AG20443 (cell line): ENCODE measurements at regions not wholly inside any gene's neighbourhood (a gene's known extent, or its start where the extent isn't known, plus 50 kb on each side); places are given as distances from the start of the nearest gene placed in this dataset.
"Not testable (repeated sequence)": the region's sequence is repeated elsewhere in the genome, so short reads cannot be mapped to it uniquely, and the experiment has no call there.

ENCODE experiments used
- DNase-seq: peaks from one replicate; pipeline ENCODE4 v3.0.0; 2012; ENCODE audit warnings: low spot score, mixed read lengths

DNA sequence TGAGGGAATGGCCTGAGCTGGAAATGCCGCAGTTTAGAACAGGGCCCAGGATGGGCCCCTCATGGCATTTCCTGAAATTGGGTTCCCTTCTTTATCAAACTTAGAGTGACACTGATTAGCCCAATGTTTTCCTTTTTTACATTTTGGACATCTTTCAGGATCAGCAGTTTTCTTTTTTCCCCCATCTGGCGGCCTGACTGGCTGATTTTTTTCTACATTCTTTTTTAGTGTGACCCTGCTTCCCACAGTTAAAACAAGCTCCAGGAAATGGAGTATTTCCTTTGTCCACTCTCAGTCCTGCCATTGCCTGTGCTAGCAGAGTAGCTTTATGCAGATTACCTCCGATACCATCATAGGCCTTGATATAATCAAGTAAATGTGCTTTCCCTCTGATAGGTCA, 185.8 kb upstream of the IGF1 start:
- not testable (repeated sequence) for DNase-seq

DNA sequence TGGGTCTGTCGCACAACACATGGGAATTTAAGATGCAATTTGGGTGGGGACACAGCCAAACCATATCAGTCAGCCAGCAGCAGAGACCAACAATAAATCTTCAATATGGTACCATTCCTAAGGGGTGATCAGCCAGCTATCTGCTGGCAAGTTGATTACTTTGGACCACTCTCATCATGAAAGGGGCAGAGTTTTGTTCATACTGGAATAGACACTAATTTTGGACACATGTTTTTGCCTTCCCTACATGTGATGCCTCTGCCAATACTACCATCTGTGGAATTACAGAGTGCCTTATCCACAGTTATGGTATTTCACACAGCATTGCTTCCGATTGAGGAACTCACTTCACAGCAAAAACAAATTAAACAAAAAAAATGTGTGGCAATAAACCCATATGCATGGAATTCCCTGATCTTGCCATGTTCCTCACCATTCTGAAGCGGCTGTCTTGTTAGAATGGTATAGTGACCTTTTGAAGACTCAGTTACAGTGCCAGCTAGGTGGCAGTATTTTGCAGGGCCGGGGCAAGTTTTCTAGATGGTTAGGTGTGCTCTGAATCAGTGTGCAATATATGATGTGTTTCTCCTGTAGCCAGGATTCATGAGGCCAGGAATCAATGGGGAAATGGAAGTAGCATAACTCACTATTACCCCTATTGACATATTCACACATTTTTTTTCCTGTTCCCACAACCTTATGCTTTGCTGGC, 179.0 kb upstream of the IGF1 start:
- no peak for DNase-seq

DNA sequence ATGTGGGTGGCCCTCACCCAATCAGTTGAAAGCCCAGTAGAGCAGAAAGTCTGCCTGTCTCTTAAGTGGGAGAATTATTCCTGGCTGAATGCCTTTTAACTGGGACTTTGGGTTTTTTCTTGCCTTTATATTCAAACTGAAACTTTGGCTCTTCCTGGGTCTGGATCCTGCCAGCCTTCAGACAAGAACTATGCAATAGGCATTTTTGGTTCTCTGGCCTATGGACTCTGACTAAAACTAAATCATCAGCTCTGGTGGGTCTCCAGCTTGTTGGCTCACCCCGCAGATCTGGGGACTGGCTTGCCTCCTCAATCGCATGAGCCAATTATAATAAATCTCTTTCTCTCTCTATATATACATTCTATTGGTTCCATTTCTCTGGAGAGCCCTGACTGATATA, 173.0 kb upstream of the IGF1 start:
- no peak for DNase-seq

DNA sequence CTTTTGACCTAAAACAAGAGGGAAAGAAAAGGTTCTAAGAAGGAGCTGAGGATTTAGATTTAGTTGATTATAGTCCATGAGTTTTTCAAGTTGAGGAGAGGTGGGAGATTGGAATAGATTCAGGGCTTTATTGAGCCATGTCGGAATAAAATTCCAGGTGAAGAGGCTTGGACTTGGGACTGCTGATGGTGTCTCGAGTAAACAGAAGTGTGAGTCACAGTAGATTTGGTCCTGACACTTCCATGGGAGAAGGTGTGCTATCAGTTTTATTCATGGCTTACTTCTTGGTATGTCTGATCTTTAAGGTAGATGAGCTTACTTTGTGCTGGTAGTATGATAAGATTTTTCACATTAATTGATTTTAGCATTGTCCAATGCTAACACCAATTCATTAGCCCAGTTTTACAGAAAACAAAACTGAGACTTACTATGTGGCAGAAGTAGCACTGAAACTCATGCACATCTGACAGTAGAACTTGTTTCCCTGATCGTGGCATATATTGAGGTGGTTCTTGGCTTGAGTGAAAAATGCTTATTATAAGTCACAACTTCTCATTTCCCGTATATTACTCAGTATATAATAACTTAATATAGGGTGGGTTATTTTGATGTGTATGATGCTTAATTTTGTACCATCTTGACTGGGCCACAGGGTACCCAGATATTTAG, 172.4 kb upstream of the IGF1 start:
- no peak for DNase-seq

DNA sequence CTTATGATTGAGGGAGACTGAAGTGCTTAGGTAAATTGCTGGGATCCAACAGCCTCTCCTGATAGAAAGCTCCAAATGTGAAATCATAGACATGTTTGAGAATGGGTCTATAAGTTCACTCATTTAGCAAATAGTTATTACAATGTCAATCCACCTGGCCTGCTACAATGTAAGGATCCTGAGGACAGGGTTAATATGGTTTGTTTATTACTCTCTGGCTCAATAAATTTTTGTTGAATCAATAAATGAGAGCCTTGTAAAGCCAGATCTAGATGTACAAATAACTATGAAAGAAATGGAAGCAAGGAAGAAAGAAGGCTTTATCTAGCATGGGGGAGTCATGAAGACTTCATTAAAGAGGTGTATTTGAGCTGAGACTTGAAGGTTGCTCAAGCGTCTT, 165.6 kb upstream of the IGF1 start:
- no peak for DNase-seq

DNA sequence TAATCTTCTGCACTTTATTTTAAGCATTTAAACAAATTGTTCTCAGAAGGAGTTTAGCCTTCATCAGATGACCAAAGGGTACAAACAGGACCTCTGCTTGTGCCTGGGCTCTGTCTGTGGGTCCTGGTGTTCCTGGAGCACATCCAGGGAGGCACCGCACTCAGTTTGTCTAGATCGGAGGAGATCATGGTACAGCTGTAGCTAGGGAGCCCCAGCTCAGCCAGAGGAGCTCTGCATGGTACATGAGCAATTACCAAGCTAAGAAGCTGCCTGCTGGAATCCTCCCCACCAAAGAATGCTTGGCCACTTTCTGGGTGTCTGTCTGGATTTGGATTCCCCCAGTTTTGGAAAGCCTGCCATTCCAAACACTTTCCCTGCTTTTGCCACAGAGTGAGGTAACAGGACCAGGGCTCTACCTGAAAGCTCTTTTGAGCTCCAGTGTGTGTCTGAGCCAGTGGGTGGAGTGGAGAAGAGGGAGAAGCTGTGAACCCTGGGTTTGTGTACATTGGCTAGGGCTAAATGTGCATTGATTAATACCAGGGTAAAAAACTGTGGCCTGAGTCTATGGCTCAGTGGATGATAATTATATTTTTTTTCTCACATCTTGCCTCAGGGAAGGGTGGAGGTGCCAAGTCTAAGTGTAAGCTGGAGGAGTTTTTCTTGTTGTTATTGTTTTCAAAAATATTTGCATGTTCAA, 163.7 kb upstream of the IGF1 start:
- no peak for DNase-seq

DNA sequence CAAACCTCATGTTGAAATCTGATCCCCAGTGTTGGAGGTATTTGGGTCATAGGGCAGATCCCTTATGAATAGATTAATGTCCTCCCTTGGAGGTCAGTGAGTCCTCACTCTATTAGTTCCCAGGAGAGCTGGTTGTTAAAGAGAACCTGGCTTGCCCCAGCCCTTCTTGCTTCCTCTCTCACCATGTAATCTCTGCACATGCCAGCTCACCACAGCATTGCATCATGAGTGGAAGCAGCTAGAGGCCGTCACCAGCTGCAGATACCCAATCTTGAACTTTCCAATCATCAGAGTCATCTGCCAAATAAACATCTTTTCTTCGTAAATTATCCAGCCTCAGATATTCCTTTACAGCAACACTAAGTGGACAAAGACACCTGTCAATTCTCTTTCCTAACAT, 161.8 kb upstream of the IGF1 start:
- peak; percentile 24 for DNase-seq

DNA sequence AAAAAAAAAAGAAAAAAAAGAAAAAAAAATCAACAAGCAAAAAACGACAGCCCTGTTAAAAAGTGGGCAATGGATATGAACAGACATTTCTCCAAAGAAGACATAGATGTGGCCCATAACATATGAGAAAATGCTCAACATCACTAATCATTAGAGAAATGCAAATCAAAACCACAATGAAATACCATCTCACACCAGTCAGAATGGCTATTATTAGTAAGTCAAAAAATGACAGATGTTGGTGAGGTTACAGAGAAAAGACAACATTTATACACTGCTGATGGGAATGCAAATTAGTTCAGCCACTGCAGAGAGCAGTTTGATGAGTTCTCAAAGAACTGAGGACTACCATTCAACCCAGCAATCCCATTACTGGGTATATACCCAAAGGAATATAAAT, 160.3 kb upstream of the IGF1 start:
- not testable (repeated sequence) for DNase-seq

DNA sequence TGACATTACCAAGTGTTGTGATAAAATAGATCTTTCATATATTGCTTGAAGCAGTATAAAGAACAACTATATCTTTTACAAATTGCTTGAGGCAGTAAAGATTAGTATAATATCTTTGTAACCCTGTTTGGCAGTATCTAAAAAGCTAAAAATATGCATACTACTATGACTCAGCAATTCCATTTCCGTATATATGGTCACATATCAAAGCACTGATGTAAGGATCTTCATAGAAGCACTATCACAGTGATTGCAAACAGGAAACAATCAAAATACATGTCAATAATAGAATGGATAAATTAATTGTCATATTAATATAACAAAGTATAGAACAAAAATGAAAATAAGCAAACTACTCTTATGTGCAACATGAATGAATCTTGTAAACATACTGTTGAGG, 158.4 kb upstream of the IGF1 start:
- no peak for DNase-seq

DNA sequence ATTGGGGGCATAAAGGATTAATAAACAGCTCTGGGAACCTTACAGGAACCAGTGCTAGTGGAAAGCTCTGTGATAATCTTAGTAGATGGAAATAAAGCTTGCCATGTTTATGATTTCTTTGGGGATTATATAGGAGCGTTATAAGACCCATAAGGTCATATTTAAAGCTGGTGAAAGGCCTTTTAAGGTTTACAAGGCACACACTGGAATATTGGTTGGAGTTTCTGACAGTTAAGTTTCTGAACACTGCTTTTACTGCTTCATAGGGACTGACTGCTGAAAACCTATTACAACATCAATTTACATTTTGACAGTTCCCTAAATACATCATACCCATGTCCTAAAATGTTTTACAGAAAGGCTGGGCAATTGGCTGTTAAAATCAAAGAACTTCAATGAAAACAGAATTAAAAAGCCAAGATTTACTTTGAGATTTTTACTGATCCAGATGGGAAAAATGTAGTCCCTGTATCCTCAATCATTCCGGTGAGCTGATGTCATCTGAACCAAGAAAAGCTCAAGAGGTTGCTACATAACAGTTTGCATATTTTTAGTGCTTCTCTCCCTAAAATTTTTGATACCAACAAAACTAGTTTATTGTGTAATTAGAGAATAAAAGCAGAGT, 153.7 kb upstream of the IGF1 start:
- peak; percentile 72 for DNase-seq

DNA sequence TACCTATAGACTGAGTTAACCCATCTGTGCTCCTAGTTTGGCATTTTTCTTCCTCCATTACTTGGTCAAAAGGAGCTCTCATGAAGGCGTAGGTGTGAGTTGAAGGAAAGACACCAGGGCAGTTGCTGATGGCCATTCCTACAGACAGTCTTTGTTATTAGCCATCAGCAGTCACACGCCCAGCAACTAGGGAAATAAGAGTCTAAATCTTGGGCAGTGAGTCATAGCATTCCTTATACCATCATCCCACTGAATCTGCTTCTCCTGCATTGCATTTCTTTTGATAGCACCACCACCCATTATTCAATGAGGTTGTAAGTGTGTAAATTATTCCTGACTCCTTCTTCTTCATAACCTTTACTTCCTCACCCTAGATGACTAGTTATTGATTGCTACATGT, 150.9 kb upstream of the IGF1 start:
- DNase-seq: peak; percentile 84

DNA sequence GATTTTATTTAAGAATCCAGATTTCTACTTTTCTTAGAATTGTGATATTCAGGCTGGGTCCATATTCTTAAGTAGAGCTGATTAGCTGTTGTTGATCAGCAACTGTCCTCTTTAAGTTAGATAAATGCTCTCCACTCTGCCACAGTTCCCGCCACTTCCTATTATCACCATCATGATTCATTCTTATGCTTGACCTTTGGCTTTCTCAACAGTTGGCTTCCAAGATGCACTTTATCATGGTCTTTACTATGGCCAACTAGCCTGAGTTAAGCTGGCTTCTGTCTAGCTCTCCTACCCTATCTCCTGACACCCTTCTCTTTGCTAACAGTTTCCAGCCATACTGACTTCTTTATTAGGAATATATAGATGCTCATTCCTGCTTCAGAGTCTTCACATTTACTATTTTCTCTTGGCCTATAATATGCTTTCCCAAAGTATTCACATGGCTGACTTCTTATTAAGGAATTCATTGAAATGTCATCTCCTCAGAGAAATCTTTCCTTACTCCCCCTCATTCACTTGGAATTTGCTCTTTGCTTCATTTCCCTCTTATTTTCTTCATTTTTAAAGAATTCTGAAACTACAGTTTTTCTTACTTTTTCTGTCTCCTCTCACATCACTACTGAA, 149.0 kb upstream of the IGF1 start:
- peak; percentile 27 for DNase-seq

DNA sequence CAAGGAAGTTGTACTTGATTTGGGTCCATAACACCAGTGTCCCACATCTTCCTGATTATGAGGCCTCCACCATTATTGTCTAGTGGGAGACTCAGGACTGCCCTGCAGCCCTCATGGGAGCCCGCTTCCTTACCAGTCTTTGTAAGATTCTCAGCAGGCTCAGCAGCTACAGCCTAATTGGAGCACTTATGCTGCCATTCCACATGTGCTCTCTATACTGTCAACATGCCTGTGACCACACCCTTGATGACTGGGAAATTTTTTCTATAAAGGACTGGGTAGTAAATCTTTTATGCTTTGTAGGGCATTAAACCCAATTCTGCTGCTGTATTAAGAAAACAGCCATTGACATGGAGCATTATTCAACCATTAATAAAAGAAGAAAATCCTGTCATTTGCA, 145.5 kb upstream of the IGF1 start:
- DNase-seq: no peak

DNA sequence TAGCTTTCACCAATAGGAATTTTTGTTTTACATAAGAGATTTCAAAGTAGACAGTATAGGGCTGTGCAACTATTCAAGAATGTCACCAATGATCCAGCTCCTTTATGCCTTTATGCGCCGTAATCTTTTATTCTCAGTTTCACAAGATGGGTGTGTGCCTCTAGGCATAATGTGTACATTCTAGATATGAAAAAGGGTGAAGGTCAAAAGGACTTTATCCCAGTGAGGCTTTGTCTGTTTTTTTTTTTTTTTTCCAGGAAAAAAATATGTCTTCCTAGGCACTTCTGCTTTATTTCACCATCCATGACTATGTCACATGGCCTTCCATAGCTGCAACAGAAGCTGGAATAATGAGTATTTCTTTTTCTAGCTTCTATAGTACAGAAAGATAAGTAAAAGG, 142.3 kb upstream of the IGF1 start:
- DNase-seq: no peak

DNA sequence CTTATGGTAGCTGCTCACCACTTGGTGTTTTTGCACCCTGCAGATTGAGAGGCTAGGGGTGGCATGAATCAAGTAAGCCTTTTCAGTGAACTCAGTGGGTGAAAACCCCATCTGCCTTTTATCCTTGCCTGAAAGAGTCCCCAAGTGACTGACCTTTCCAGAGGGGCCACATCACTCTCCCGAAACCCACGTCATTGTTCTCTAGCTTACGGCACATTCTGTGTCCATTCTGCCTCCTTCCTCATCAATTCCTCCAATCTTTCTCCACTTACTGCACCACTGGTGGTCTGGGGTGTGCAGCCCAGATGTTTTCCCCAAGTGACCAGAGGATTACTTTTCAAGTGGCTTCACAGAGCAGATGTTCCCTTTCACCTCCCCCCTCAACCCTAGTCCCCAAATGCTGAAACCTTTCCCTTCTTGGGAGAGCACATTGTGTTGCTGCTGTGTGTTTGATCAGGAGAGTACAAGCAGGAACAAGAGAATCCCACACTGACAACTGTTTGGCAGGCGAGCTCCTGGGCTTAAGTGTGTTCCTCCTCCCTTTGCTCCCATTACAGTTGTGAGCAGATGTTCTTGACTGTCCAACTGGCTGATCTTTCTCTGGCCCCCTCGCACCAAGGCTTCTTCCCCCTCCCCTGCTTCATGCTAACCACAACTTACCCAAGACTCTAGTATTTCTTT, 138.0 kb upstream of the IGF1 start:
- no peak for DNase-seq

DNA sequence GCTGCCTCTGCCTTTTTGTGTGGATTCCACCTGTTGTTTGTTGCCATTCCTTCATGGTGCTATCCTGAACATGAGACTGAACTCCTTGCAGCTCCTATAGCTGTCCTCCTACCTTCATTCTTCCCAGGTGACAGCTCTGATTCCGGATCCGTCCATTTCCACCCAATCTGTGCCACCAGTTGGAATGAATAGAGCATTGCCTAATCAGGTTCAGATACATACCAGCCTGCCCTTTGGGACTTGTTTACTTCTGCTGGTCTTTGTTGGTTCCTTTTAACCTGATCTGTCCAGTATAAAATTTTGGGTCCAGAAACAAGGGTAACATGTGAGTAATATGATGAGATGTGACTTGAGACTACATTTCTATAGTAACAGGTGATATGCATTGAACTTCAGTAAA, 136.3 kb upstream of the IGF1 start:
- DNase-seq: no peak

DNA sequence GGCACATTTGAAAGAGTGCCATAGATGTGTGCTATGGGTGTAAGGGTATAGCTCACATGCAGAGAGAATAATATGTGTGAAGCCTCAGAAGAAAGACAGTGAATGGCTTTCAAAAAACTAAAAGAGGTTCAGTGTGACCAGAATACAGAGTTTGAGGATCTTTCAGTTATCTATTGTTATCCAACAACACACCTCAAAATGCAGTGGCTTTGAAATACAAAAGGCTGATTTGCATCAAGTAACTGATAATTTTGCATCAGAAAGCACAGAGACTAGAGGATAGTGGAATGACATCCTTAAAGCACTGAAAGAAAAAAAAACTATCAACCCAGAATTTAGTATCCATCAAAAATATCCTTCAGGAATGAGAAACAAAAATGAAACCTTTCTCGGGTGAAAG, 131.6 kb upstream of the IGF1 start:
- no peak for DNase-seq

DNA sequence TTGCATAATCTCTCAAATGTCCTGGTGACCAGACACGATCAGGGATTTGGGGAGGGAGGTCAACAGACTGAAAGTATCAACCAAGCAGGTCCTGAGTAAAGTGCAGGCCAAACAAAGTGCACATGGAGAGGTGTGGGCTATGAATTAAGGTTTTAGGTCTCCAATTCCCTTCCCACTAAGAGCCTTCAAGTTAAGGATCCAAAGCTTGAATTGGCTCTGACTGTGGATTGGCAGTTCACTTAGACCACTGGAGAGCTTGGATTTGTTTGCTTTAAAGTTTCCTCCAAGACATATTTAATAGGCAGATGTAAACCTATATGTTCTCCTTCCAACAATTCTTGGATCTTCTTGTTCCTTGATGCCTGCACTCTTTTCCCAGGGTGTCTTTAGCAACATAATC, 129.6 kb upstream of the IGF1 start:
- no peak for DNase-seq

DNA sequence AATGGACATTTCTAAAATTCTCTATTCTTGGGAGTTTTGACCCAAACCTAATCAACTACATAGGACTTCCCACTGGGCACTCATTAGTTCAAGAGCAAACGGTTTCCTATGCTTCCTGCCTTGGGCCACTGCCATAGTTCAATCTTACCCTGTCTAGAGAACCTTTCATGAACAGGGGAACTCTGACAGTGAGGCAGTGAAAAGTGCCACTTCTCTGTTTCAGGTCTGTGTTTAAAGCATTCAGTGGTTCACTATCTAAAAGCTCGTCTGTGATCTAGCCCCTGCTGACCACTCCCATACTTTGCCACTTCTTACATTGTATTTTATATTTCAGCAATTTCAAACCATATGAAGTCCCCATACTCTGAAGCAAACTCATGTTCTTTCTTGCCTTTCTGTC, 122.7 kb upstream of the IGF1 start:
- DNase-seq: no peak

DNA sequence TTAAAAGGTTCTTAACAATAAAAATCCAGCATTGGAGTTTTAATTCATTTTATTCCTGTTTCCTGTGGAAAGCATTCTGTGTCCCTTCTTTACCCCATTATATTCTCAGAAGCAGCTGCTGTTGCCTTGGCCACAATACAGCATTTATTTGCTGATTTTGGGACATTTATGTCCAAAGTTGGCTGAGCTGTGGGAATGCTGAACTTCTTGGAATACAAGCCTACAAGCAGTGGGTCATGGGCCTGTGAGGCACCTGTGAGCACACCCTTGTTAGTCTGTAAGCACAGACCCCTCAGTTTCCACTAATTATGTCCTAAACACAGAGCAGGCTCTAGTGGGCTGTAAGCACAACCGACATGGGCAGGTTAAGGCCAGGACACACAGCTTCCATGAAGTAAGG, 122.2 kb upstream of the IGF1 start:
- DNase-seq: no peak

DNA sequence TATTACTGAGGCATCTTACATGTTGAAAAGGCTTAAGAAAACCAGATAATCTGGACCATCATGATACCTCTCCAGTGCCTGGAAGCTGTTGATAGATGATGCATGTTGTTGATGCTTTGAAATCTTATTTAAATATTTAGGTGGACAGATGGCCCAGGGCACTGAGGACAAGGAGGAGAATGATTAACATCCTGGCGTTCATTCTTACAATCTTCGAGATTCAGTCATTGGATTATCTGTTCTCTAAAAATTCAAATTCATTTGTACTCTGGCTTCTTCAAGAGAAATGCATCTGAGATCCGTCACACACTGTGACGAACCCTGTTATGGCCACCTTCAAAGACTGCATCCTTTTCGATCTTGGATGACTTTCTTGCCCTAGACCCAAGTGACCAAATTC, 121.3 kb upstream of the IGF1 start:
- no peak for DNase-seq

DNA sequence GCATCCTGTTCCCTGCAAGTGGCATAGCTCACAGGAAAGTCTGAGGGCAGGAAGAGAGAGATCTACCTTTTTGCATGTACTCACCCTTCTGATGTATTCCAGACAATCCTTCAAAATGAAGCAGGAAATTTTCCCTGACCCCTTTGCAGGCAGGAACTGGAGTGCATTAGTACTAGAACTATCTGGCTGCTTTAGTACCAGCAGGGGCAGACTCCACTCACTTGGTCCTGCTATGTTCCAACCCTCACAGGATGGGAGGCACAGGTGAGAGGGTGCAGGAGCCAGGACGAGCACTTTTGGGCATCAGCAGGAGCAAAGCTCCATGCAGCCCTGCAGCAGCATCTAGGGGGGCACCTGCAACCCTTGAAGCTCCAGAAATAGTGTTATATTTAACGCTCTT, 116.3 kb upstream of the IGF1 start:
- DNase-seq: no peak
